HG03066 (cell line): ENCODE measurements at regions not wholly inside any gene's neighbourhood (a gene's known extent, or its start where the extent isn't known, plus 50 kb on each side); places are given as distances from the start of the nearest gene placed in this dataset.

ENCODE experiments used
- ATAC-seq: cut with Tn5 transposase; IDR thresholded peaks from one replicate; pipeline ENCODE4 v1.9.1; 2021; ENCODE audit warnings: low read depth; ENCODE audit not compliant: unreplicated experiment

- peak; percentile 60 for ATAC-seq
Measured at GRCh38 chr10:28951484-28951883, 274.2 kb downstream of the BAMBI start.

GRCh38 chr10:28952523-28952922 lies 275.2 kb downstream of the BAMBI start:
- no peak for ATAC-seq

- no peak for ATAC-seq
Measured at GRCh38 chr10:28954211-28954610, 276.9 kb downstream of the BAMBI start.

DNA sequence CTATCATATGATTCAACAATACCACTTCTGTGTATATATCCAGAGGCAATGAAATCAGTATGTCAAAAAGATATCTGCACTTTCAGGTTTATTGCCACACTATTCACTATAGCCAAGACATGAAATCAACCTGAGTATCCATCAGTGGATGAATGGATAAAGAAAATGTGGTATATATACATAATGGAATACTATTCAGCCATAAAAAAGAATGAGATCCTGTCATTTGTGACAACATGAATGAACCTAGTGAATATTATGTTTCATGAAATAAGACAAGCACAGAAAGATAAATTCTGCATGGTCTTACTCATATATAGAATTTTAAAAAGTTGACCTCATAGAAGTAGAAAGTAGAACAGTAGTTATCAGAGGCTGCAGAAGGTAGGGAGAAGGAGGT lies 281.1 kb downstream of the BAMBI start:
- ATAC-seq, result no peak

DNA sequence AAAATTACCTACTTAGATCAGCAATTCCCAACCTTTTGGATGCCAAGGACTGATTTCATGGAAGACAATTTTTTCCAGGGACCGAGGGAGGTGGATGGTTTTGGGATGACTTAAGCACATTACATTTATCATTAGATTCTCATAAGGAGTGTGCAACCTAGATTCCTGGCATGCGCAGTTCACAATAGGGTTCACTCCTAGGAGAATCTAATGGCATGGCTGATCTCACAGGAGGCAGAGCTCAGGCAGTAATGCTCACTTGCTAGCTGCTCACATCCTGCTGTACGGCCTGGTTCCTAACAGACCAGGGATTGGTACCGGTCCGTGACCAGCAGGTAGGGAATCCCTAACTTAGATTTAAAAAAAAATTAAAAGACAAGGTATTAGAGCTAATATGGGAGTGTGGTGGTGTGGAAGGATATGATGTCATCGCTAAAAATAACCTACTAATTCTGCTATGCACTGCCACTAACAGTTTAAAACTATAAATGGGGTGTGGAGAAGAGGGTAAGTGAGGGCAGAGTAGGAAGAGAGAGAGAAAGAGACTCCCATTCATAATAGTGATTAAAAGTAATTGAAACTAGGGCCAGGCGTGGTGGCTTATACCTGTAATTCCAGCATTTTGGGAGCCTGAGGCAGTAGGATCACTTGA lies 282.7 kb downstream of the BAMBI start:
- no peak for ATAC-seq

DNA sequence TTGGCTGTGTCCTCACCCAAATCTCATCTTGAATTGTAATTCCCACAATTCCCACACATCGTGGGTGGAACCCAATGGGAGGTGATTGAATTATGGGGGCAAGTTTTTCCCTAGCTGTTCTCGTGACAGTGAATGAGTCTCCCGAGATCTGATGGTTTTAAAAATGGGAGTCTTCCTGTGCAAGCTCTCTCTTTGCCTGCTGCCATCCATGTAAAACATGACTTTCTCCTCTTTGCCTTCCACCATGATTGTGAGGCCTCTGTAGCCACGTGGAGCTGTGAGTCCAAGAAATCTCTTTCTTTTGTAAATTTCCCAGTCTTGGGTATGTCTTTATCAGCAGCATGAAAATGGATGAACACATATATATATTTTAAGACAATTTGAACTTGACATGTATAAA lies 285.4 kb downstream of the BAMBI start:
- ATAC-seq, result no peak

DNA sequence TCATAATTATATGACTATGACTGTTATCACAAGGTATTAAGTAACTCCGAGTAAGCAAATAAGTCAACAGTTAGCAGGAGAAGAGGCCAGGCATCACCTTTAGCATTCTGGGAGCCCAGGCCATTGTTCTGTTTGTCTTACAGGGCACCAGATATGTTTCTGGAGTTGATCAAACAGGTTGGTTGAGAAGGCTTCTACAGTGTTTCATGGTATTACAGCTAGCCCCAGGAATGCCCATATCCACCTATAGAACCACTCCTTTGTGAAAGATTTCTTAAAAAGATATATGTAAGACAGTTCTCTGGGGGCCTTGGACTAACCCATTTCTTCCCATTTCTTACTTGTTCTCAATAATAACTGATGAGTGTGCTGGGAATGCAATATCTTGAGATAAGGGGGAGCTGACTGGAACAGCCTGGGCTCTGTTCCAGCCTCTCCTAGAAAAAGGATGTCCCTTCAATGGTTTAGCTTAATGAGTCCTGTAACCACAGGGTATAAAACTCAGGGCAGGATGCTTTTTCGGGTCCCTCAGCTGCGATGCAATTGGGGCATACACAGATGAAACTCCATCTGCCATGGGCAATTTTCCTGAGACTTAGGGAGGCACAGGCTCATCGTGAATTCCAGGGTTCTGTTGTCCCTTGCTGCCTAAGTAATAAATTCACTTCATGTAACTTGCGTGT lies 286.4 kb downstream of the BAMBI start:
- ATAC-seq, result no peak

GRCh38 chr10:28965937-28966336 lies 288.6 kb downstream of the BAMBI start:
- ATAC-seq, result no peak

GRCh38 chr10:28967031-28967430 lies 289.7 kb downstream of the BAMBI start:
- ATAC-seq, result no peak

GRCh38 chr10:28969413-28969812 lies 292.1 kb downstream of the BAMBI start:
- no peak for ATAC-seq

- no peak for ATAC-seq
Measured at GRCh38 chr10:28970231-28970630, 292.9 kb downstream of the BAMBI start.

DNA sequence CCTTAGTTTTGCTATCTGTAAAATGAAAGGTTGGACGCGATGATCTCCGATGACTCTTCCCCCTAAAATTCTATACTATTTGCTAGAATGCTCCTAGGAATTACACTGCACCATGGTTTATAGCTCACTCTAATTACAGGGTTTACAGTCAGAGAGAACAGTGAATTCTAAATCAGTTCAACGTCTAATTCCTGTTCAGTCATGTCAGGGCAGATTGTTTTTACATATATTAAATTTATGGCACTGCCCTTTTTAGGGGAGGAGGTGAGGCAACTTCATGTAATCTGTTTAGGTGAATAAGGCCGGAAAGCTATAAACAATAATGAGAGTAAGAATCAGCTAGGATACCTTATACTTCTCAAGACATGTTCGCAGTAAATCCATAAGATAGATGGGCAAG lies 293.9 kb downstream of the BAMBI start:
- no peak for ATAC-seq

GRCh38 chr10:28971764-28972163 lies 294.4 kb downstream of the BAMBI start:
- ATAC-seq, result no peak

DNA sequence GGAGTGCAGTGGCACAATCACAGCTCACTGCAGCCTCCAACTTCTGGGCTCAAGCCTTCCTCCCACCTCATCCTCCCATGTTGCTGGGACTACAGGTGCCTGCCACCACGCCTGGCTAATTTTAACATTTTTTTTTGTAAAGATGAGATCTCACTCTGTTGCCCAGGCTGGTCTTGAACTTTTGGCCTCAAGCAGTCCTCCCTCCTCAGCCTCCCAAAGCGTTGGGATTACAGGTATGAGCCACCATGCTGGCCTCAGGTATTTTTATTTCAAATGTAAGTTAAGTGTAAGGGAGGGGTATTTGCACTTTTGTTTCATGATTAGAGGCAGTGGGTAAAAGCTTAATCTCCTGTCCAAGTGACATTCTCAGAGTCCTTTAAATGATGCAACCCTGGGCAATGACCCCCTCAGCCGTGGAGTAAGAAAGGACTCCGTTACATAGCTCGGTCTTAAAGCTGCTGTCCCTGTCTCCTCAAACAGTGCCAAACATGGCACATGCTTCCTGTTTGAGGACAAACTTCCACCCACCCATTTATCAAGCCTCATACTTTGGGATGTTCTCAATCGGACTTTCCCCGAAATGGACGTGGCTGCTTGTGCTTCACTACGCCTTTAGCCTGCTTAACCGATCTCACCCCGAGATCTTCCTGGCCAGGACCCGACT lies 296.1 kb downstream of the BAMBI start:
- ATAC-seq, result no peak

DNA sequence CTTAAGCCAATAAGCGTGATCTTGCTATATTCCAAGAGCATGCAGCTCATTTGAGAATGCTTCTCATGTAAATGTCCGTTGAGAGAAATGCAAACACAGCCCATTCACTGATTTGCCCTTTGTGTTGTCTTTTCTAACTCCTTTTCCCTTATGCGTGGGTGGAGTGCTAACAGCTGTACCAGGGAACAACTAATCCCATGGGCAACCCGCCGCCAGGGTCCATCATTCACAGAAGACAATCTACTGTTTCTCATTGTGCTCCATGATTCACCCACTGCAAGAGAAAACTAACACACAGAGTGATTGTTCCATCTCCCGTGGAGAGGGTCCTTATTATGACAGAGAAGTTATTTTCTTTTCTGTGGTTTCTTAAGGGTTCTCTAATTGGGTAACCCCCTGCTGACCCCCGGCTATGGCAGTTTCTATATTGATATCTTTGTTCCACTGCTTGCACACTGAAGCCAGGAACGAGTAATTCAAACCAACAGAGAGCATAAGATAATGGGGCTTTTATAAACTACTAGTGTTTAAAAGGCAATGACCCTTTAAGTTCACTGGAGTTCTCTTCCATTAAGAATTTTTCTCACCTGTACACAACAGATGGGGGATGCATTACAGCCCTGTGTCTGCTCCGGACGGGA lies 298.7 kb downstream of the BAMBI start:
- ATAC-seq, result no peak

DNA sequence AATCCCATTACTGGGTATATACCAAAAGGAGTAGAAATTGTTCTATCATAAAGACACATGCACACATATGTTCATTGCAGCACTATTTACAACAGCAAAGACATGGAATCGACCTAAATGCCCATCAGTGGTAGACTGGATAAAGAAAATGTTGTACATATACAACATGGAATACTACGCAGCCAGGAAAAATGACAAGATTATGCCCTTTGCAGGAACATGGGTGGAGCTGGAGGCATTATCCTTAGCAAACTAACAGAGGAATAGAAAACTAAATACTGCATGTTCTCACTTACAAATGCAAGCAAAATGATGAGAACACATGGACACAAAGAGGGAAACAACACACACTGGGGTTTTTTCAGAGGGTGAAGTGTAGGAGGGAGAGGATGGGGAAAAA lies 300.2 kb downstream of the BAMBI start:
- ATAC-seq, result no peak

DNA sequence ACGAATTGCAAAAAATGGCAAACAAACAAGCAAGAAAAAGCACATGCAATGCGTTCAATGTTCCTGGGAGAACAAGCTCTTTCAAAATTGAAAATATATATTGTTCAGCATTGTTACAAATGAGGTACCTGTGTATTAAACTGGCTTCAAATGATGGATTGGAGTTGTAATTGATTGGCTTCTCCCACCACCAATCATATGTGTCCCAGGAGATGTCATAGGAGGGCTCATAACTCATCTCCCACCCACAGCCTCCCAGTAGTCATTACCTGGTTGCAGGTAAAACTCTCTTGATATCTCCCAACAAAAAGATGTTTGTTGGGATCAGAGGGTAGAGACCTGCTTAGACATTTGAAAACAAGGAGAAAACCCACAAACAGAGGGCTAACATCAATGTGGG lies 302.9 kb downstream of the BAMBI start:
- ATAC-seq, result no peak

DNA sequence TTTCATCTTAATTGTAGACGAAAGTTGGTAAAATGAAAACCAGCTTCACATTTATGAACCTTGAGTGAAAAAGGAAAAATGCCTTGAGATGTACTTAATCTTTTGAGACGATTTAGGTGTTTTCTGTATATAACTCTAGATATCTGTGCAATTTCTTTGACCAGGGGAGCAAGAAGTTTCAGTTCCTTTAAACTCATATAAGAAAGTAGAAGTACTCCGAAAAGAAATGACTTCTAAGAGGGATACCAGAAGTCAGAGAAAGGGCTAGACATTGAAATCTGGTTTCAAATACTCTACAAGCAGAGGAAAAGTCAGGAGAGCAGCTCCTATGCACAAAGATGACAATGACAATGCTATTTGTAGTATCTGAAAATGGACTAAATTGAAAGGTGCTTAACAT lies 303.7 kb downstream of the BAMBI start:
- ATAC-seq, result peak; percentile 61

DNA sequence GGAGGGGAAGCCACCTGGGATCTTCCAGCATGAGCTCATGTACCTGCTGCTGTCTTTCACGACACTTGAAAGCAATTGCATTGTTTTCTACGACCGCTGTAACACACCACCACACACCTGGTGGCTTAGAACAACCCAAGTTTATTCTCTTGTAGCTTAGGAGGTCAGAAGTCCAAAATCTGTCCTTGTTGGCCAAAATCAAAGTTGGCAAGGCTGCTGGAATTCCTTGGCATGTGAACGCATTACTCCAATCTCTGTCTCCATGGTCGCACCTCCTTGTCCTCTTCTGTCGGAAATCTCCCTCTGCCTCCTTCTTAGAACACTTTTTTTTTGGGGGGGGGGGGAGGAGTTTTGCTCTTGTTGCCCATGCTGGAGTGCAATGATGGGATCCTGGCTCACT lies 305.7 kb downstream of the BAMBI start:
- ATAC-seq, result no peak

GRCh38 chr10:28983799-28984198 lies 305.1 kb upstream of the LYZL1 start:
- ATAC-seq, result no peak

DNA sequence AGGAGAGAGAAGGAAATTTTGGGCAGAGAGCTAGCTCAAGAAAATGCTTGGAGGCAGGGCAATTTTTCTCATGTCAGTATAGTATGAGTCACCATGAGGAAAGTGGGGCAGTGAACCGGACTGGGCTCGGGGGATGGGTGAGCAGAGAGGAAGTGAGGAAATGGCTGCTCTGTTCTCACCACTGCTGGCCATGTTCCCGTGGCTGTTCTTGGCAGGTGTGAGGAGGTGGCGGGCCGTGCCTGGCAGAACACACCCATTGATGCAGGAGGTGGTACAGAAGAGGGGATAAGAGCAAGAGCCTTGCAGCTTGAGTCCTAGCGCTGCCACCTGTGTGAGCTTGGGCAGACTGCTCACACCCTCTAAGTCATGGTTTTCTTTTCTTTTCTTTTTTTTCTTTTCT lies 304.4 kb upstream of the LYZL1 start:
- ATAC-seq, result no peak
